Glutamatergic neuron (in vitro differentiated cells): ENCODE measurements at regions not wholly inside any gene's neighbourhood (a gene's known extent, or its start where the extent isn't known, plus 50 kb on each side); places are given as distances from the start of the nearest gene placed in this dataset.

Experiments used
- DNase-seq: peaks from one replicate; pipeline ENCODE4 v3.0.0; 2022
- H3K27ac Mint-ChIP-seq: one replicate; pipeline ENCODE4 v1.8.0; 2020; ENCODE audit warnings: mild to moderate bottlenecking, mixed read lengths, inconsistent platforms; ENCODE audit not compliant: unreplicated experiment
- H3K27me3 Mint-ChIP-seq: one replicate; pipeline ENCODE4 v1.8.0; 2020; ENCODE audit warnings: mild to moderate bottlenecking, moderate library complexity, mixed read lengths, inconsistent platforms; ENCODE audit not compliant: unreplicated experiment
- H3K36me3 Mint-ChIP-seq: one replicate; pipeline ENCODE4 v1.8.0; 2020; ENCODE audit warnings: mild to moderate bottlenecking, mixed read lengths, inconsistent platforms; ENCODE audit not compliant: unreplicated experiment
- H3K4me1 Mint-ChIP-seq: one replicate; pipeline ENCODE4 v1.8.0; 2020; ENCODE audit warnings: mild to moderate bottlenecking, low read depth, mixed read lengths, inconsistent platforms; ENCODE audit not compliant: unreplicated experiment
- H3K4me3 Mint-ChIP-seq: one replicate; pipeline ENCODE4 v1.8.0; 2020; ENCODE audit warnings: mild to moderate bottlenecking, mixed read lengths, inconsistent platforms; ENCODE audit not compliant: unreplicated experiment
- H3K9me3 Mint-ChIP-seq: one replicate; pipeline ENCODE4 v1.8.0; 2020; ENCODE audit warnings: mild to moderate bottlenecking, moderate library complexity, mixed read lengths, inconsistent platforms; ENCODE audit not compliant: unreplicated experiment
- CTCF ChIP-seq: fragments of 200-600 bp; sonication (generic); IDR thresholded peaks from one replicate; pipeline ENCODE4 v1.5.0; 2021; ENCODE audit not compliant: partially characterized antibody, unreplicated experiment

GRCh38 chrX:39972340-39972739, 125.4 kb downstream of the BCOR start:
- H3K27ac Mint-ChIP-seq, result no peak overlapping the region
- peaks cover 2% of the 10 kb centered on the region for H3K9me3 Mint-ChIP-seq
- H3K4me1 Mint-ChIP-seq, result peaks cover 5% of the 10 kb centered on the region
- DNase-seq, result no peak
- no peaks in the 10 kb centered on the region for H3K36me3 Mint-ChIP-seq
- no peak overlapping the region for H3K4me3 Mint-ChIP-seq
- TF ChIP-seq CTCF, result no peak
- H3K27me3 Mint-ChIP-seq, result no peaks in the 10 kb centered on the region

GRCh38 chrX:39973810-39974209, 123.9 kb downstream of the BCOR start:
- Mint-ChIP-seq H3K36me3 (no peaks in the 10 kb centered on the region), H3K27ac (no peak overlapping the region), H3K4me1 (peaks cover 2% of the 10 kb centered on the region), H3K27me3 (no peaks in the 10 kb centered on the region), H3K4me3 (no peak overlapping the region), H3K9me3 (peaks cover 1% of the 10 kb centered on the region)
- TF ChIP-seq CTCF, result no peak
- no peak for DNase-seq

GRCh38 chrX:39974270-39974669, 123.5 kb downstream of the BCOR start:
- Mint-ChIP-seq H3K27ac (no peak overlapping the region), H3K36me3 (no peaks in the 10 kb centered on the region), H3K4me3 (no peak overlapping the region), H3K4me1 (no peaks in the 10 kb centered on the region), H3K9me3 (peaks cover 1% of the 10 kb centered on the region), H3K27me3 (no peaks in the 10 kb centered on the region)
- TF ChIP-seq CTCF, result no peak
- DNase-seq, result peak; percentile 28

GRCh38 chrX:39975101-39975925, 122.4 kb downstream of the BCOR start:
- H3K27me3 Mint-ChIP-seq, result no peaks in the 10 kb centered on the region
- H3K36me3 Mint-ChIP-seq, result no peaks in the 10 kb centered on the region
- peaks cover 1% of the 10 kb centered on the region for H3K9me3 Mint-ChIP-seq
- no peak overlapping the region for H3K4me3 Mint-ChIP-seq
- no peaks in the 10 kb centered on the region for H3K4me1 Mint-ChIP-seq
- TF ChIP-seq CTCF, result no peak
- no peak overlapping the region for H3K27ac Mint-ChIP-seq
- DNase-seq, result no peak

- DNase-seq, result no peak
- no peak for TF ChIP-seq CTCF
- no peak overlapping the region for H3K27ac Mint-ChIP-seq
Observed at GRCh38 chrX:39981946-39982345, 115.8 kb downstream of the BCOR start.

More at GRCh38 chrX:39981946-39982345, 115.8 kb downstream of the BCOR start:
- Mint-ChIP-seq H3K36me3 (no peaks in the 10 kb centered on the region), H3K9me3 (no peaks in the 10 kb centered on the region), H3K4me1 (peaks cover 3% of the 10 kb centered on the region), H3K27me3 (peaks cover 2% of the 10 kb centered on the region), H3K4me3 (no peak overlapping the region)
